ENCODE measurements at regions not wholly inside any gene's neighbourhood (a gene's known extent, or its start where the extent isn't known, plus 50 kb on each side); places are given as distances from the start of the nearest gene placed in this dataset.

DNA sequence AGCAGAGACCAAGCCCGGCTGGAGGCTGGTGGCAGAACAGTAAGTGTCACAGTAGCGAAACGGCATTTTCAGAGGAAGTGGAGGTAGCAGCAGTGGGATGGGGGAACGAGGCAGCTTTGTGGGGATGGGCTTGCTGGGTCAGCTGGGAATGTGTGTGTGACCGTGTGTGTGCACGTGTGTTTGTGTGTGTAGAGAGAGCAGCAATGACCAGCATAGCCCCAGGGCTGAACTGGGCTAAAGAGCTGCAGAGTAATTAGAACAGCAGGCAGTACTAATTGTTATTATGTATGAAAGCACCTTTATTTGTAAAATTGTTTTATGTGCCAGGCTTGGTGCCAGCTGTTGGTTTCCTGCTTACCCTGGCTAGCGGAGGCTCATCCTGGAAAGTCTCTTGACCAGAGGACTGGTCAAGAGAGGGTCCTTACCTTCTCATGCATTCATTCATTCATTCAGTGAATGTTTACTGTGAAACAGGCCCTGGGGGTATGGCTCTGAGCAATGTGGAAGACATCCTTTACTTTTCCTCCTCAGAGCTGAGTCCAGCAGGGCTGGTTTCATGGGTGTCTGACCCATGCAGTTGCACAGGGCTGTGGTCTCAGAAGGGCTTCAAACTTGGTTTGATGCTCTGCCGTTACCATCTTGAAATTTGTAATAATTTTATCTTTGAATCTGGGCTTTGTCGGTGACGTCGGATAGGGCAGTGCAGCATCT, 184.6 kb downstream of the SEC23IP start:
- H3K27me3 ChIP-seq = no peaks in the 10 kb centered on the region
- TF ChIP-seq, protein P1, sequence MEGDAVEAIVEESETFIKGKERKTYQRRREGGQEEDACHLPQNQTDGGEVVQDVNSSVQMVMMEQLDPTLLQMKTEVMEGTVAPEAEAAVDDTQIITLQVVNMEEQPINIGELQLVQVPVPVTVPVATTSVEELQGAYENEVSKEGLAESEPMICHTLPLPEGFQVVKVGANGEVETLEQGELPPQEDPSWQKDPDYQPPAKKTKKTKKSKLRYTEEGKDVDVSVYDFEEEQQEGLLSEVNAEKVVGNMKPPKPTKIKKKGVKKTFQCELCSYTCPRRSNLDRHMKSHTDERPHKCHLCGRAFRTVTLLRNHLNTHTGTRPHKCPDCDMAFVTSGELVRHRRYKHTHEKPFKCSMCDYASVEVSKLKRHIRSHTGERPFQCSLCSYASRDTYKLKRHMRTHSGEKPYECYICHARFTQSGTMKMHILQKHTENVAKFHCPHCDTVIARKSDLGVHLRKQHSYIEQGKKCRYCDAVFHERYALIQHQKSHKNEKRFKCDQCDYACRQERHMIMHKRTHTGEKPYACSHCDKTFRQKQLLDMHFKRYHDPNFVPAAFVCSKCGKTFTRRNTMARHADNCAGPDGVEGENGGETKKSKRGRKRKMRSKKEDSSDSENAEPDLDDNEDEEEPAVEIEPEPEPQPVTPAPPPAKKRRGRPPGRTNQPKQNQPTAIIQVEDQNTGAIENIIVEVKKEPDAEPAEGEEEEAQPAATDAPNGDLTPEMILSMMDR (IDR thresholded peaks at IDR 0.05) = no peak
- H3K27ac ChIP-seq = no peak overlapping the region
- no peaks in the 10 kb centered on the region for H3K9me3 ChIP-seq
- no peaks in the 10 kb centered on the region for H3K36me3 ChIP-seq
- H3K4me3 ChIP-seq = no peak overlapping the region
- DNase-seq = no peak
- H3K4me1 ChIP-seq = no peaks in the 10 kb centered on the region
- intact Hi-C loops (cut with DNase I; ENCODE audit: low total_unique reads) = no loop called here

DNA sequence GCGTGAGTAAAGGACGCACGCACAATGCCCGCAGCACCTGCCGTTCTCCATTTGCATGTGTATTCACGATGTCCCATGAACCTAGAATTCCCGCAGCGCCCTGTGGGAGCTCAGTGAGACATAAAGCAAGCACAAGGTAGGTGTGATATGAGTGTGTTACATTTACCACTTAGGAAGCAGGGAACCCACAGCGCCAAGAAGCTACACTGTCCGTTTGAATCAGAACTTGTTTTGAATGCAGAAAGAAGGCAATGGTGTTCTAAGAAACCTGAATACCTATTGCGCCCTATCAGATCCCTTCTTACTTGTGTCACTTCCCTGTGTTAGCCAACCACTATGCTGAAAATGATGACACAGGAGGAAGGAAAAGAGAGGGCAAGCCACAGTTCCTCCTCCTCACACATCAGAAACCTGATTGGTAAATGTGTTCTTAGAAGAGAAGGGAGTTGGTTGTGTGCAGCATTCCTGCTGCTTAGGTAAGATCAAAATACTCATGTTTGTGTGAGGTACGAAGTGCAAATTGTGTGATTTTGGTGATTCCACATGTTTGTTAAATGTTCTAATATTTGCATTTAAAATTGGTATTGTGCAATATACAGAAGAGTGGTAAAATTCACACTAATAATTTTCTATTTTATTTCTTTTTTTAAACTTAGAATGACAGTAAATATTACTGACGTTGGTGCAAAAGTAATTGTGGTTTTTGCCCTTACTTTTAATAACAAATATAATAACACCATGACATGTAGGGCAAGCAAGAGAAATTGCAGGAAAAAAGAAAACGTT, 185.4 kb downstream of the SEC23IP start:
- Histone ChIP-seq H3K4me1 (no peaks in the 10 kb centered on the region), H3K36me3 (no peaks in the 10 kb centered on the region), H3K27me3 (no peaks in the 10 kb centered on the region), H3K9me3 (no peaks in the 10 kb centered on the region), H3K27ac (no peak overlapping the region), H3K4me3 (no peak overlapping the region)
- TF ChIP-seq, protein P1 (IDR thresholded peaks at IDR 0.05) = no peak
- intact Hi-C loops (cut with DNase I; ENCODE audit: low total_unique reads) = no loop called here
- DNase-seq = no peak

DNA sequence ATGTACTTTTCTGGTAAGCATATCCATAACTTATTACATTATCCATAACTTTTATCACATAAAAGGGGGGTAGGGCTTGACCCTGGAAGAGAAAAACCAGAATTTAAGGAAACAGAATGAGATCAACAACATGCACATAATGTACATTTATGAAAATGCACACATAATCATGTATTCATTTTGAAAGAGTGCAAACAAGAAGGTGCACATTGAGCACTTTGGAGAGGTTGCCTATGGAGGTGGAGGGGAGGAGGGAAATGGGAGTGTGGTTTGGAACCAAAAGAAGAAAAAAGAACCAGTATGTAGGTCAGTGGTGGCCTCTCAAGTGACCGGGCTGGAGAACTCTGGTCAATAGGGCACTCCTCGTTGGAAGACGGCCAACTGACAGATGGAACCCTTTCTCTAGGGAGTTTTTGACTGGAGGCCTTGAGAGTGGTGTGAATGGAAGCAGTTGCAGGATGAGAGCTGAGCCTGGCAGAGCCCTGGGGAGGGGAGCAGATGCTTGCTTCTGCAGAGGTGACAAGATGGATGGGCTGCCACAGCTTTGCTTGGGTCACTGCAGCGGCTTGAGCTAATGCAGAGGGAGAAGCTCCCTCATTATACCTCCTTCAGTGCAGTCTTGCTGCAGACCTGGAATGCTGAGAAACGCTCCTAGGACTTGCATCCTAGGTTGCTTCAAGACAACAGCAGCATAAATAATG, 192.7 kb downstream of the SEC23IP start:
- Histone ChIP-seq H3K4me3 (no peak overlapping the region), H3K9me3 (no peaks in the 10 kb centered on the region), H3K27ac (no peak overlapping the region), H3K36me3 (no peaks in the 10 kb centered on the region), H3K27me3 (no peaks in the 10 kb centered on the region), H3K4me1 (no peaks in the 10 kb centered on the region)
- TF ChIP-seq, protein P1 (IDR thresholded peaks at IDR 0.05) = no peak
- no peak for DNase-seq
- intact Hi-C loops (cut with DNase I; ENCODE audit: low total_unique reads) = no loop called here

DNA sequence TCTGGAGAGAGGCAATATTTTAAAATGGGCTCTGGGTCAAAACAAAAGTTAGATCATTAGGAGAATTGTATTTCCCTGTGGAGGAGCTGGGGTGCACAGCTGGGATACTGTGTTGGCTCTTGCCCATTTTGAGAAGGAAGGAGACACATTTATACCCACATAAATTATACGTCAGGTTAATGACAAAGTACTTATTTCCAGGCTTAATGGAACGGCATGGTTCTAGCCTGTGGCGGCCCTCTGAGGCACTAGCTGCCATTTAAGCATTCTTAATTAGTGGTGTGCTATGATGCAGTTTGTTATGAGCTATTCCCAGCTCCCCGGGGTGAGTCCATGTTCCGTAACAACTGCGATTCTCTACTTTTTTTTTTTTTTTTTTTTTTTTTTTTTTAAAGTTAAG, 193.5 kb downstream of the SEC23IP start:
- Histone ChIP-seq H3K36me3 (no peaks in the 10 kb centered on the region), H3K9me3 (no peaks in the 10 kb centered on the region), H3K4me3 (no peak overlapping the region), H3K4me1 (no peaks in the 10 kb centered on the region), H3K27ac (no peak overlapping the region), H3K27me3 (no peaks in the 10 kb centered on the region)
- DNase-seq = no peak
- TF ChIP-seq, protein P1 (IDR thresholded peaks at IDR 0.05) = no peak
- intact Hi-C loops (cut with DNase I; ENCODE audit: low total_unique reads) = no loop called here

DNA sequence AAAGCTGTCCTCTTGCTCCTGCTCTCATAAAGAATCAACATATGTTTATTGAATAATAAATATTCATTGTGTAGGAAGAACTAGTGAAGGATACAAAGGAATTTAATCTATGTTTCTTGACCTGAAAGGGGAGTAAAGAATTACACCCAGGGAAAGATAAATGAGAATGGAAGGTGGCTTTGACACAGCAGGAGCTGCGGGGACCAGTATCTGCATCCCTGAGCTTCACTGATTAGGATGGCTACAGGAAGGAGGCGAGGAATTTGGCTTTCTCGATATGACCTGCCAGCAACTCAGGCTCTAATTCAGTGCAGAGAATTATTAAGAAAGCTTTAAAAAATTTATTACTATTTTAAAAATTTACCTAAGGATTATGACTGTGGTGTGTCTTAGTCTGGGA, 194.6 kb downstream of the SEC23IP start:
- TF ChIP-seq, protein P1 (IDR thresholded peaks at IDR 0.05) = no peak

More for the DNA sequence above, 194.6 kb downstream of the SEC23IP start:
- no peaks in the 10 kb centered on the region for H3K27me3 ChIP-seq
- no peaks in the 10 kb centered on the region for H3K36me3 ChIP-seq
- H3K4me1 ChIP-seq = no peaks in the 10 kb centered on the region
- H3K9me3 ChIP-seq = no peaks in the 10 kb centered on the region
- no peak overlapping the region for H3K27ac ChIP-seq
- no peak for DNase-seq
- H3K4me3 ChIP-seq = no peak overlapping the region
- intact Hi-C loops (cut with DNase I; ENCODE audit: low total_unique reads) = no loop called here

All from tibial artery (tissue), 4 donors.